Effector memory CD8-positive, alpha-beta T cell (primary cell): ENCODE measurements at regions not wholly inside any gene's neighbourhood (a gene's known extent, or its start where the extent isn't known, plus 50 kb on each side); places are given as distances from the start of the nearest gene placed in this dataset.

Source experiments
- ATAC-seq: fragments of 150-1000 bp; cut with Tn5 transposase; replicated peaks from 2 replicates; pipeline ENCODE4 v1.10.0; 2021; ENCODE audit warnings: mild to moderate bottlenecking, moderate library complexity
- DNase-seq, 3 experiments: peaks; one replicate each; pipeline ENCODE4 v3.0.0; 2021
- H3K27ac Mint-ChIP-seq, 2 donors: one replicate each; pipeline ENCODE4 v1.8.0; 2022; ENCODE audit warnings: mild to moderate bottlenecking in 2 of 2, mixed read lengths in 2 of 2, moderate library complexity in 2 of 2
- H3K27me3 Mint-ChIP-seq, 2 donors: one replicate each; pipeline ENCODE4 v1.8.0; 2022; ENCODE audit warnings: mixed read lengths in 2 of 2
- H3K36me3 Mint-ChIP-seq: one replicate; pipeline ENCODE4 v1.8.0; 2022; ENCODE audit warnings: mild to moderate bottlenecking, moderate library complexity, mixed read lengths; ENCODE audit not compliant: insufficient read depth
- H3K4me1 Mint-ChIP-seq, 2 donors: one replicate each; pipeline ENCODE4 v1.8.0; 2022; ENCODE audit warnings: low read depth in 2 of 2, mixed read lengths in 2 of 2
- H3K4me3 Mint-ChIP-seq, 2 donors: one replicate each; pipeline ENCODE4 v1.8.0; 2022; ENCODE audit warnings: mild to moderate bottlenecking in 2 of 2, mixed read lengths in 2 of 2, moderate library complexity in 2 of 2
- H3K9me3 Mint-ChIP-seq, 2 donors: one replicate each; pipeline ENCODE4 v1.8.0; 2022; ENCODE audit warnings: mixed read lengths in 2 of 2

DNA sequence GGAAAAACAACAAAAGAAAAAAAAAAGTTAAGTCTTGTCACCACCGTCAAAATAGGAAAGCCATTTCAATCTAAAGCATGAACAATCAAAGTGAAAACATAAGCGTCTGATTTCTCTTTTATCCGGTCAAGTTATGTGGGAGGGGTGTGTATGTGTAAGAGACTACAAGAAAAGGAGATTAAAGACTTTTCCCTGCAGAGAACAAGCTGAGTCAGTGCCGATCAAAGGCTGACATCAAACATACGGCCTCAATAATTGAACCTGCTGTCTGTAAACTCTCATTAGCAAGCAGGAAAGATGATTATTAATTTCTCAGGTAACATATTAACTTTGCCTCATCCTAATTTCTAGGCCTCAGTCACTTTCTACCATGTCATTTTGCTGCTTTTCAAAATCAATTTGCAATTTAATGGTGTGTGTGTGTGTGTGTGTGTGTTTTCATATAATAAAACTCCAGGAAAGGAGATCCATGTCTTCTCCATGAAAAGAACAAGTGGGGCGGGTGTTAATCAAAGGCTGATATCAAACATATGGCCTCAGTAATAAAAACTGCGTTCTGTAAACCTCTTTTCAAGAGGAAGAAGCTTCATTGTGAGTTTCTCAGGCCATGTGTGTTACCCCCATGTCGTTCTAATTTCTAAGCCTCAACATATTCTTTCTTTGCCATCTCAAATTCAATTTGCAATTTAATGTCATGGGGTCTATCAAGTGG is 649.1 kb upstream of the SORCS1 start:
- Mint-ChIP-seq H3K36me3 (no peaks in the 10 kb centered on the region), H3K27me3 (no peaks in the 10 kb centered on the region), H3K9me3 (peaks cover 10 to 17% of the 10 kb centered on the region in 2 donors), H3K4me3 (no peak overlapping the region), H3K27ac (no peak overlapping the region), H3K4me1 (no peaks in the 10 kb centered on the region)
- DNase-seq (no peak), ATAC-seq (no peak)

DNA sequence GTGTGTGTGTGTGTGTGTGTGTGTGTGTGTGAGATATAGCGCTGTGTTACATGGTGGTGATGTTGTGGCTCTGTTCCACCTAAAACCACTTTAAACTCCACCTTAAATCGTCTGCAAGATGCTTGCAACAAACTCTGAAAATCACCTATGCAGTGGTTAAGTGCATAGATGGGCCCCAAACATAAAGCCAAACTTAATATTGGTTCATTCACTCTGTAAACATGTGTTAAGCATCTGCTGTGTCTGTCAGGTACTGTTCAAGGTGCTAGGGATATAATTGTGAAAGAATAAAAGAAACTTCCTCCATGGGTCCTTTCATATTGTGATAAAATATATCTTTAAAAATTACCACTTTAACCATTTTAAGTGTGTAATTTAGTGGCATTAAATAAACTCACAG is 645.4 kb upstream of the SORCS1 start:
- Mint-ChIP-seq H3K36me3 (no peaks in the 10 kb centered on the region), H3K27ac (no peak overlapping the region), H3K4me1 (no peaks in the 10 kb centered on the region), H3K27me3 (no peaks in the 10 kb centered on the region), H3K4me3 (no peak overlapping the region), H3K9me3 (peaks cover 0 to 16% of the 10 kb centered on the region in 2 donors)
- ATAC-seq (no peak), DNase-seq (no peak)

DNA sequence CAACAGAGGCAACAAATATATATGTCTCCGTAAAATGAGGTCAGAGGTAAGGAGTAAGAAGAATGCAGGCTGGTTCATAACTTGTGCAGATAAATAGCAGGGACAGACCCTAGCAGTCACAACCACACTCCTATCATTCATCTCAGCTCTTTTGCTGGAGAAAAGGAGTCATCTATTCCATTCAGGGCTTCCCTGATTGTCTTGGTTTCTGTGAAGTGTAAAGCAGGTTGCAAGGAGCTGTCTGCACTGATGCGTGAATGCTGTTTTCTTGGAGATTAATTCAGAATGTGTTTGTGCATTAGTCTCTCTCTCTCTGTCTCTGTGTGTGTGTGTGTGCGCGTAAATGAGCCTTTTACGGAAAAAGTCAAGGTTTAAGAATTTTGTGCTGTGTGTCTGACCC is 643.3 kb upstream of the SORCS1 start:
- no peak for ATAC-seq
- no peak overlapping the region for H3K4me3 Mint-ChIP-seq
- H3K4me1 Mint-ChIP-seq: no peaks in the 10 kb centered on the region
- peaks cover 0 to 10% of the 10 kb centered on the region in 2 donors for H3K9me3 Mint-ChIP-seq
- H3K36me3 Mint-ChIP-seq: no peaks in the 10 kb centered on the region
- no peak for DNase-seq
- H3K27me3 Mint-ChIP-seq: no peaks in the 10 kb centered on the region
- no peak overlapping the region for H3K27ac Mint-ChIP-seq

DNA sequence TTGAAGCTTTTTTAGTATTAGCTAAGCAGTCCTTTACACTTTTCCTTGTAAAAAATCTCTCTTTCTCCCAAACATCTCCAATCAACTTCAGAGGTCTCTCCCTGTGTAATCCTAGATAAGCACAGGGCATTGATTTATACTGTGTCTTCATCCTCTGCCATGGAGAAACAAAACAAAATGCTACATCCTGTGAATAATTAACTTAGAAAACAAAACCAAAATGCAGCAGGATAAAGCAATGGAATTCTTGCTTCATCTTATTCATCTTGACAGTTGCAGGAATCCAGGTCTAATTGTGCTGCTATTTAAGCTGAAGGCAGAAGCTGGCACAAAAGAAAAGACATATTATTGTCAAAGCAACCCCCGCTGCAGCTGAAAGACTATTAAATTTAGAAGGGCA is 641.5 kb upstream of the SORCS1 start:
- Mint-ChIP-seq H3K9me3 (peaks cover 0 to 9% of the 10 kb centered on the region in 2 donors), H3K27ac (no peak overlapping the region), H3K36me3 (no peaks in the 10 kb centered on the region), H3K4me3 (no peak overlapping the region), H3K4me1 (no peaks in the 10 kb centered on the region), H3K27me3 (no peaks in the 10 kb centered on the region)
- no peak for DNase-seq
- ATAC-seq: no peak

DNA sequence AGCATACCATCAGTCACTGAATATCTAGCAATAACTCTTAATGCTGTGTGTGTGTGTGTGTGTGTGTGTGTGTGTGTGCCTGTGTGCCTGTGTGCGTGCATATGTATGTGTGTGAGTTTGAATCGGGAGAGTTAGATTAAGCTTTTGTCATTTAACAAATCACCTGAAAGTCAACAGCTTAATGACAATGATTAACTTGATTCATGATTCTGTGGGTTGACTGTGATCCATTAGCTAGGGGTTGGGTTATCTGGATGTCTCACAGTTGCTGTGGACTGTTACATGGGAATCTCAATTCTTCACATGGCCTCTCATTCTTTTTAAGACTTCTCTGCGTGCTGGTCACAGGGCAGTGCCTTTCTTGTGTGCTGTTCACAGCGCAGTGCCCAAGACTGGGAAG is 639.0 kb upstream of the SORCS1 start:
- H3K27ac Mint-ChIP-seq: no peak overlapping the region
- ATAC-seq (no peak), DNase-seq (no peak)
- H3K36me3 Mint-ChIP-seq: no peaks in the 10 kb centered on the region
- no peak overlapping the region for H3K4me3 Mint-ChIP-seq
- H3K4me1 Mint-ChIP-seq: no peaks in the 10 kb centered on the region
- H3K27me3 Mint-ChIP-seq: no peaks in the 10 kb centered on the region
- H3K9me3 Mint-ChIP-seq: peaks cover 0 to 6% of the 10 kb centered on the region in 2 donors

DNA sequence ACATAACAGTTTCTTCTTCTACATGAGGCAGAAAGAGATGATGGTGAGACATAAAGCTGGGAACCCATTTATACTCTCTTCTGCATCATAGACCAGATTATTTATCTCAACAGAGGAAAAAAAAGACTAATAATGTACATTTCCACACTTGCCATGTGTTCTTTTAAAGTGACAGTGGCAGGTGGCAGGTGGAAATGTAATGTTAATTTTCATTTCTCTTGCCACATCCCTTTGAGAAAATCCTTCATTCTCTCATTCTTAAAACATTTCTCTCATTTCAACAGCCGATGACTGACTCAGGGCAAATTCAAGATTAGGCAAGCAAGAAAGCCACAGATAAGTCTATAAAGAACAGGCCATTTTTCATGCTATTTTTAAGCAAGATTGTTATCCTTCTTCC is 635.6 kb upstream of the SORCS1 start:
- no peaks in the 10 kb centered on the region for H3K36me3 Mint-ChIP-seq
- DNase-seq (no peak), ATAC-seq (no peak)
- H3K4me3 Mint-ChIP-seq: no peak overlapping the region
- H3K27me3 Mint-ChIP-seq: no peaks in the 10 kb centered on the region
- no peaks in the 10 kb centered on the region for H3K4me1 Mint-ChIP-seq
- H3K27ac Mint-ChIP-seq: no peak overlapping the region
- H3K9me3 Mint-ChIP-seq: peaks cover 8 to 9% of the 10 kb centered on the region in 2 donors

DNA sequence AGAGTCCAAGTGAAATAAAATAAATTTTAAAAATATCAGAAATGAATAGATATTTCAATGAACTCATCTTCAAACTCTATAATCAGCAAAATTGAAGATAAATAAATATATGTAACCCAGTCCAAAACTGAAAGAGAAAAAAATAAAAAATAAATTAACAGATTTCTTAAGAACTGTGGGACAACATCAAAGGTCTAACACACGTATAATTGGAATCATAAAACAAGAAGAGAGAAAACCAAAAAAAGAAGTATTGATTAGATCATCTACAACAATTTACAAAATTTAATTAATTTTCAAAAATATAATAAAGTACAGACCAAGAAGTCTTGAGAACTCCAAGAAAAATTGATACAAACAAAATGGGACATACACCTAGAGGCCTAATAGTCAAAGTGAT is 625.8 kb upstream of the SORCS1 start:
- Mint-ChIP-seq H3K4me3 (no peak overlapping the region), H3K9me3 (peaks cover 4 to 15% of the 10 kb centered on the region in 2 donors), H3K36me3 (no peaks in the 10 kb centered on the region), H3K27me3 (no peaks in the 10 kb centered on the region), H3K27ac (no peak overlapping the region), H3K4me1 (no peaks in the 10 kb centered on the region)
- DNase-seq: no peak
- no peak for ATAC-seq

DNA sequence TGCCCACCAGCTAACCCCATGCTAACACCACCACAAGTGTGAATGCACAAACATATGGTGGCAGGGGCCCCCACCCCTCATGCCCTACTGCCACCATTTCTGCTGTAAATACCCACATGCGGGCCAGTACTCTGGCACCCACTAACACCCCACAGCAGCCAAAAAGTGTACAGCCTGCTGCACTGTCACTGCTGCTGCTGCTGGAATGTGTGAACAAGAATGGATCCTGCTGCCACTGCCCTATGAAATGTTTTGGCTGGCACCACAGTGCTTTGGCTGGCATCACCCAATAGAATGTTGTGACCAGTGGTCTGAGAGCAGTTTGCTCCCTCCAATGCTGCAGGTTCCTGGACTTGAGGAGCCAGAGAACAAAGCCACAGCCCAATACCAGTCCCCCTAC is 606.6 kb upstream of the SORCS1 start:
- ATAC-seq (no peak), DNase-seq (no peak)
- H3K4me3 Mint-ChIP-seq: no peak overlapping the region

DNA sequence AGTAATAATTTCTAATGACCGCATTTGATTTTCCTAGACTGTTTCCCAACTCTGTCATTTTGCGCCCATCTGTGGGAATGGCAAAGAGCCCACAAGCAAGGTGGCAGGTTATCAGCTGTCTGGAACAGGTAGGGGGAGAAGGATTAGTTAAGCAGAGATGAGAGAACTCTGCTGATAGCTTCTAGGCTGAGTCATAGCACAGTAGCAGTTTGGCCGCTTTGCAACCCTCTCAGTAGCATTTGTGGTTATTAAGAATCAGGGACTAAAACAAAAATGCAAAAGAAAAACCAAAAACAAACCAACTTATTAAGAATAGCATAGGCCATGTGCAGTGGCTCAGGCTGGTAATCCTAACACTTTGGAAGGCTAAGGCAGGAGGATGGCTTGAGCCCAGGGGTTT is 602.7 kb upstream of the SORCS1 start:
- H3K36me3 Mint-ChIP-seq: no peaks in the 10 kb centered on the region
- no peak overlapping the region for H3K27ac Mint-ChIP-seq
- no peak overlapping the region for H3K4me3 Mint-ChIP-seq
- no peak for ATAC-seq
- H3K27me3 Mint-ChIP-seq: no peaks in the 10 kb centered on the region
- peaks cover 13 to 15% of the 10 kb centered on the region in 2 donors for H3K9me3 Mint-ChIP-seq
- no peaks in the 10 kb centered on the region for H3K4me1 Mint-ChIP-seq
- no peak for DNase-seq

More for the DNA sequence above, 606.6 kb upstream of the SORCS1 start:
- Mint-ChIP-seq H3K27ac (no peak overlapping the region), H3K36me3 (no peaks in the 10 kb centered on the region), H3K9me3 (peaks cover 6 to 9% of the 10 kb centered on the region in 2 donors), H3K4me1 (no peaks in the 10 kb centered on the region), H3K27me3 (no peaks in the 10 kb centered on the region)

DNA sequence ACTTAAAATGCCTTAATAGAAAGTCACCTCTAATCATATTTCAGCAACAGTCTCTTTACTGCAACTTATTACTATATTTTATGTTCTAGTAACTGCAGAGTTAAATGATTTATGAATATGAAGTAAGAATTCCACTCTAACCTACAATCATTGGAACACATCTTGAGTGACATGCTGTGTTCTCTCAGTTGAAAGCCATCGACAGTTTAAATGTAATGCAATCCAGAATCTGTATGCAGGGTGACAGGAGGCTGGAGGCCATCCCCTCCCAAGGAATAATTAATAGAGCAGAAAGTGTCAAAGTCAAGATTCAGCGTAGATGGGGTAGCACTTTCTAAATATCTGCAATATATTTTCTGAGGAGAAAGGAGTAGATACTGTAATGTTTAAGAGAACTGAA is 590.3 kb upstream of the SORCS1 start:
- Mint-ChIP-seq H3K4me1 (no peaks in the 10 kb centered on the region), H3K9me3 (peaks cover 4 to 15% of the 10 kb centered on the region in 2 donors), H3K36me3 (no peaks in the 10 kb centered on the region), H3K27me3 (no peaks in the 10 kb centered on the region), H3K4me3 (no peak overlapping the region), H3K27ac (no peak overlapping the region)
- ATAC-seq (no peak), DNase-seq (no peak)

DNA sequence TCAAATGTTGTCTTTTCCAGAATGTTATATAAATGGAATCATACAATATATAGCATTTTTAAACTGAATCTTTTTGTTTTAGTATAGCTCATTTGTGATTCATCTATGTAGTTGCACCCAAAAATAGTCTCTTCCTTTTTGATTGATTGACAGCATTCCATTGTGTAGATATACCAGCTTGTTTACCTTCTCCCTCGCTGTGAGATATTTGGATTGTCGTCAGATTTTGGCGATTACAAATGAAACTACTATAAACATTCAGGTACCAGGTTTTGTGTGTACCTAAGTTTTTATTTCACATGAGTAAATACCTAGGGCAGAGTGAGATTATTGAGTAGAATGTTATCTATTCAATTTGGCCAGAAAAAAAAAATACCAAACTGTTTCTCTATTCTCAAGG is 584.7 kb upstream of the SORCS1 start:
- DNase-seq (no peak), ATAC-seq (no peak)
- H3K4me1 Mint-ChIP-seq: no peaks in the 10 kb centered on the region
- peaks cover 9 to 29% of the 10 kb centered on the region in 2 donors for H3K9me3 Mint-ChIP-seq
- H3K27ac Mint-ChIP-seq: no peak overlapping the region
- no peaks in the 10 kb centered on the region for H3K27me3 Mint-ChIP-seq
- H3K36me3 Mint-ChIP-seq: no peaks in the 10 kb centered on the region
- no peak overlapping the region for H3K4me3 Mint-ChIP-seq

DNA sequence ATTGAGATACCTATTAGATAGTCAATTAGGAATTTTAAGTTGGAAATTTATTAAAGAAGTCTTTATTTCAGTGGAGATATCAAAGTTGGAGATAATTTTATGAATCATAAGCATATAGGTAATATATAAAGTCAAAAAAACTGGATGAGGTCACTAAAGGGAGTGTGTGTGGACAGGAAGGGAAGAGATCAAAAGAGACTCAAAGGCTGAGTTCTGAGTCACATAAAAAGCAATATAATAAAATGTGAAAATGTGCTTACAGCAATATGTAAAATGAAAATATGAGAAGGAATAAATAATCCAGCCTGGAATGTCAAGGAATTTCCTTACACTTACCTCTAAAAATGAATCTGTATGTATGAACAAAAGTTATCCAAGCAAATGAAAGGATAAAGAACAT is 583.3 kb upstream of the SORCS1 start:
- Mint-ChIP-seq H3K36me3 (no peaks in the 10 kb centered on the region), H3K27me3 (no peaks in the 10 kb centered on the region)

DNA sequence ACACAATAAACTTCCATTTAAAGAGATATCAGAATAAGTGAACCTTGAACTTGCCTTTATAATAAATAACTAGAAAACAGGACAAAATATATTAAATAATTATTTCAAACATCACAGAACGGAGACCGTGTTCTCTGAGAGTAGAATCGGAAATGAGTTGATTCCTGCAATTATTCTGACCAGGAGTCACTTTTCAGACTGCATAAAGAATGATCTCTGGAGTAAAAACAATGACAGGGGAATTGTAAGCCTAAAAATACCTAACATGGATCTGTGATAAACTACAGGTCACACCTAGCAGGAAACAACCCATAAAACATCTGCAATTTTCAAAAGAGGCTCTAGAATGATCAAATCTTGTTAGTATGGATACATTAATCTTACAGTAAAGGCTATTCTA is 577.5 kb upstream of the SORCS1 start:
- H3K4me1 Mint-ChIP-seq: no peaks in the 10 kb centered on the region
- H3K9me3 Mint-ChIP-seq: peaks cover 12 to 20% of the 10 kb centered on the region in 2 donors
- DNase-seq (no peak), ATAC-seq (no peak)
- no peaks in the 10 kb centered on the region for H3K27me3 Mint-ChIP-seq
- no peak overlapping the region for H3K4me3 Mint-ChIP-seq
- no peak overlapping the region for H3K27ac Mint-ChIP-seq
- no peaks in the 10 kb centered on the region for H3K36me3 Mint-ChIP-seq

More for the DNA sequence above, 583.3 kb upstream of the SORCS1 start:
- Mint-ChIP-seq H3K9me3 (peaks cover 9 to 24% of the 10 kb centered on the region in 2 donors), H3K4me3 (no peak overlapping the region), H3K4me1 (no peaks in the 10 kb centered on the region), H3K27ac (no peak overlapping the region)
- DNase-seq (no peak), ATAC-seq (no peak)

DNA sequence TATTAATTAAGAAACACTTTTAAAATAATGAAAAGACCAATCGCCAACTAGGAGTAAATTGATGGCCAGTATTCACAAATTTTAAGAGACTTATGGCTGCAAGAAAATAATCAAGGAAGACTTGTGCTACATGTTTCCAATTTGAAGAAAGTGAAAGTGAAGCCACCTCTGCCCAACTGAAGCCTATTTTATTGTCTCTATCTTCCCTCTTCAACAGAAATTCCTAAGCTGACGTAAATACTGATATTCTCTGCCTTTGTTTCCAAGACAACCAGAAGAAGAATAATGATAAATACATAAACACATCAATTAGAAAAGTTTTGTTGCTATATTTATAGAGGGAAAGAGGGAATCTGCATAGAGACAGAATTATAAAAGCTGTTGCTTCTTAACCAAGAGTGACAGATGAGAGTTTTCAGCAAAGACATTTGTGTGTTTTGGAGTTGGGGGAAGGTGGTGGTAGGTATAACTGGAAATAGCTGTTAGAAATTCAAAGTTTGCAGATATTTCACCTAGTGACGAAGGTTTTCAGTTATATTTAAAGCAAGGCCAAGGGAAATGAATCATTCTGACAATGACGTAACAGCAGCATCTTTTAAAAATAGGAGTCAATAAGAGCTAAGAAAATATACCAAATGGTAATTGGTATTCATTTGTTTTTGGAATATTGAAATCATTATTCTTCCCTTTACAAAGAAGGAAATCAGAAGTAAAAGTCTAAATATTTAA is 576.6 kb upstream of the SORCS1 start:
- Mint-ChIP-seq H3K9me3 (peaks cover 10 to 20% of the 10 kb centered on the region in 2 donors), H3K36me3 (no peaks in the 10 kb centered on the region), H3K27ac (no peak overlapping the region), H3K4me3 (no peak overlapping the region), H3K27me3 (no peaks in the 10 kb centered on the region), H3K4me1 (no peaks in the 10 kb centered on the region)
- DNase-seq (no peak), ATAC-seq (no peak)
